Breast epithelium (tissue), 3 donors: ENCODE measurements at regions not wholly inside any gene's neighbourhood (a gene's known extent, or its start where the extent isn't known, plus 50 kb on each side); places are given as distances from the start of the nearest gene placed in this dataset.
"Not testable (repeated sequence)": the region's sequence is repeated elsewhere in the genome, so short reads cannot be mapped to it uniquely, and the experiment has no call there.

Source experiments
- POLR2A ChIP-seq: fragments of 450-650 bp; IDR thresholded peaks from one replicate; pipeline ENCODE4 v1.6.1; 2016; ENCODE audit warnings: antibody characterized with exemption, mild to moderate bottlenecking, moderate library complexity
- POLR2AphosphoS5 ChIP-seq, 3 donors: sonication (generic); formaldehyde crosslinking; IDR thresholded peaks; one replicate each; pipeline ENCODE4 v1.6.1; 2017; ENCODE audit warnings: antibody characterized with exemption in 3 of 3
- TF ChIP-seq, protein P1 (sequence below), 3 donors: fragments of 450-650 bp; IDR thresholded peaks; one replicate each; pipeline ENCODE4 v1.5.1; 2016 to 2017; ENCODE audit warnings: antibody characterized with exemption in 3 of 3, mild to moderate bottlenecking in 3 of 3, moderate library complexity in 3 of 3

DNA sequence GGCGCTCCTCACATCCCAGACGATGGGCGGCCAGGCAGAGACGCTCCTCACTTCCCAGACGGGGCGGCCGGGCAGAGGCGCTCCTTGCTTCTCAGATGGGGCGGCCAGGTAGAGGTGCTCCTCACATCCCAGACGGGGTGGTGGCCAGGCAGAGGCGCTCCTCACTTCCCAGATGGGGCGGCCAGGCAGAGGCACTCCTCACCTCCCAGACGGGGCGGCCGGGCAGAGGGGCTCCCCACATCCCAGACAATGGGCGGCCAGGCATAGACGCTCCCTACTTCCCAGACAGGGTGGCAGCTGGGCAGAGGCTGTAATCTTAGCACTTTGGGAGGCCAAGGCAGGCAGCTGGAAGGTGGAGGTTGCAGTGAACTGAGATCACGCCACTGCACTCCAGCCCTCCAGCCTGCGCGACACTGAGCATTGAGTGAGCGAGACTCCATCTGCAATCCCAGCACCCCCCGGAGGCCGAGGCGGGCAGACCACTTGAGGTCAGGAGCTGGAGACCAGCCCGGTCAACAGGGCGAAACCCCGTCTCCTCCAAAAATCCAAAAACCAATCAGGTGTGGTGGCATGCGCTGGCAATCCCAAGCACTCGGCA, 833.7 kb upstream of the RAG2 start:
- TF ChIP-seq, protein P1, sequence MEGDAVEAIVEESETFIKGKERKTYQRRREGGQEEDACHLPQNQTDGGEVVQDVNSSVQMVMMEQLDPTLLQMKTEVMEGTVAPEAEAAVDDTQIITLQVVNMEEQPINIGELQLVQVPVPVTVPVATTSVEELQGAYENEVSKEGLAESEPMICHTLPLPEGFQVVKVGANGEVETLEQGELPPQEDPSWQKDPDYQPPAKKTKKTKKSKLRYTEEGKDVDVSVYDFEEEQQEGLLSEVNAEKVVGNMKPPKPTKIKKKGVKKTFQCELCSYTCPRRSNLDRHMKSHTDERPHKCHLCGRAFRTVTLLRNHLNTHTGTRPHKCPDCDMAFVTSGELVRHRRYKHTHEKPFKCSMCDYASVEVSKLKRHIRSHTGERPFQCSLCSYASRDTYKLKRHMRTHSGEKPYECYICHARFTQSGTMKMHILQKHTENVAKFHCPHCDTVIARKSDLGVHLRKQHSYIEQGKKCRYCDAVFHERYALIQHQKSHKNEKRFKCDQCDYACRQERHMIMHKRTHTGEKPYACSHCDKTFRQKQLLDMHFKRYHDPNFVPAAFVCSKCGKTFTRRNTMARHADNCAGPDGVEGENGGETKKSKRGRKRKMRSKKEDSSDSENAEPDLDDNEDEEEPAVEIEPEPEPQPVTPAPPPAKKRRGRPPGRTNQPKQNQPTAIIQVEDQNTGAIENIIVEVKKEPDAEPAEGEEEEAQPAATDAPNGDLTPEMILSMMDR (IDR thresholded peaks at IDR 0.05) = not testable (repeated sequence)
- TF ChIP-seq POLR2AphosphoS5 (IDR thresholded peaks at IDR 0.05); POLR2A: not testable (repeated sequence)
